H1 (cell line): ENCODE measurements at regions not wholly inside any gene's neighbourhood (a gene's known extent, or its start where the extent isn't known, plus 50 kb on each side); places are given as distances from the start of the nearest gene placed in this dataset.

Source experiments
- CTCF ChIA-PET: fragments of 300-600 bp; sonication (Branson Sonifier 250); formaldehyde crosslinking; loops from one replicate; lab custom pipeline; 2021; ENCODE audit not compliant: partially characterized antibody; lab: Charles Lee
- POLR2A ChIA-PET: fragments of 300-600 bp; sonication (Branson Sonifier 250); formaldehyde crosslinking; loops from one replicate; lab custom pipeline; 2021; ENCODE audit warnings: inconsistent platforms; ENCODE audit not compliant: partially characterized antibody; lab: Charles Lee
- DNase-seq, 2 experiments: peaks; one replicate each; pipeline versions ENCODE4 v3.0.0 to v3.0.0-alpha.2; 2010 to 2022; ENCODE audit warnings: low spot score in 2 of 2, low read depth in 1 of 2, mixed read lengths in 1 of 2
- FAIRE-seq: peaks from 2 replicates; lab custom pipeline; 2011; peaks lifted over from hg19 to GRCh38; lab: Jason Lieb, UNC
- H2AFZ ChIP-seq: 2 replicates; pipeline ENCODE4 v1.8.1; 2012; ENCODE audit warnings: low read length, inconsistent platforms
- H2AK5ac ChIP-seq: 2 replicates; pipeline ENCODE4 v1.6.1; 2013; ENCODE audit warnings: low read depth, low read length
- H2BK120ac ChIP-seq: replicated peaks from 2 replicates; pipeline ENCODE3; 2013; ENCODE audit warnings: low read depth, low read length, inconsistent platforms
- H2BK12ac ChIP-seq: 2 replicates; pipeline ENCODE4 v1.6.1; 2013; ENCODE audit warnings: low read depth, low read length
- H2BK15ac ChIP-seq: 2 replicates; pipeline ENCODE4 v1.6.1; 2013; ENCODE audit warnings: low read length
- H2BK20ac ChIP-seq: 2 replicates; pipeline ENCODE4 v1.6.1; 2013; ENCODE audit warnings: low read length
- H2BK5ac ChIP-seq: 2 replicates; pipeline ENCODE4 v1.6.1; 2013; ENCODE audit warnings: low read depth, low read length
- H3K14ac ChIP-seq: 2 replicates; pipeline ENCODE4 v1.6.1; 2013; ENCODE audit warnings: inconsistent platforms; ENCODE audit not compliant: insufficient read length
- H3K18ac ChIP-seq: 2 replicates; pipeline ENCODE4 v1.6.1; 2013; ENCODE audit warnings: low read length; ENCODE audit errors: extremely low read depth
- H3K23ac ChIP-seq: 2 replicates; pipeline ENCODE4 v1.6.1; 2013; ENCODE audit warnings: inconsistent platforms; ENCODE audit not compliant: insufficient read length
- H3K23me2 ChIP-seq: 2 replicates; pipeline ENCODE4 v1.6.1; 2013; ENCODE audit warnings: low read depth, low read length
- H3K27ac ChIP-seq: 2 replicates; pipeline ENCODE4 v1.6.1; 2011; ENCODE audit warnings: low read depth, low read length, inconsistent platforms
- H3K27me3 ChIP-seq, 4 experiments: replicated peaks in 1 of 4; 1 replicate in 1 of 4; 2 replicates in 3 of 4; pipeline versions ENCODE4 v1.6.1 to v1.8.1; 2011 to 2013; ENCODE audit warnings: low read length in 3 of 4, mild to moderate bottlenecking in 3 of 4, inconsistent platforms in 2 of 4, mixed read lengths in 2 of 4, moderate library complexity in 1 of 4; ENCODE audit not compliant: control insufficient read depth in 3 of 4, insufficient read depth in 3 of 4; ENCODE audit errors: extremely low read depth in 1 of 4
- H3K36me3 ChIP-seq, 4 experiments: 2 replicates each; pipeline versions ENCODE4 v1.6.1 to v1.8.1; 2011 to 2013; ENCODE audit warnings: mild to moderate bottlenecking in 4 of 4, low read length in 3 of 4, moderate library complexity in 2 of 4, control low read depth in 1 of 4, inconsistent platforms in 1 of 4; ENCODE audit not compliant: insufficient read depth in 4 of 4, control insufficient read depth in 2 of 4
- H3K4ac ChIP-seq: replicated peaks from 2 replicates; pipeline ENCODE3; 2013; ENCODE audit warnings: low read length, low read depth, mixed read lengths, inconsistent platforms; ENCODE audit not compliant: insufficient read length
- H3K4me1 ChIP-seq, 4 experiments: replicated peaks in 1 of 4; 1 replicate in 1 of 4; 2 replicates in 3 of 4; pipeline versions ENCODE4 v1.6.1 to v1.8.1; 2011 to 2013; ENCODE audit warnings: low read length in 3 of 4, inconsistent platforms in 2 of 4, mixed read lengths in 1 of 4; ENCODE audit not compliant: insufficient read depth in 4 of 4, control insufficient read depth in 3 of 4
- H3K4me2 ChIP-seq, 2 experiments: 2 replicates each; pipeline versions ENCODE4 v1.6.1 to v1.8.1; 2011 to 2013; ENCODE audit warnings: low read depth in 2 of 2, low read length in 2 of 2, control low read depth in 1 of 2, inconsistent platforms in 1 of 2, mild to moderate bottlenecking in 1 of 2; ENCODE audit not compliant: insufficient read depth in 1 of 2
- H3K4me3 ChIP-seq, 4 experiments: fragments of 200-600, 300-600 bp in 1 of 4; sonication (generic), shearing (Covaris generic), sonication (Bioruptor Twin) in 1 of 4; 2 replicates each; pipeline versions ENCODE4 v1.5.1 to v1.8.1; 2011 to 2016; ENCODE audit warnings: low read length in 4 of 4, low read depth in 3 of 4, control low read depth in 2 of 4, inconsistent platforms in 2 of 4, mild to moderate bottlenecking in 2 of 4, mixed read lengths in 1 of 4, moderate library complexity in 1 of 4; ENCODE audit not compliant: insufficient read depth in 2 of 4; ENCODE audit errors: extremely low read depth in 1 of 4
- H3K56ac ChIP-seq: replicated peaks from 2 replicates; pipeline ENCODE3; 2013; ENCODE audit warnings: low read depth, mild to moderate bottlenecking, mixed read lengths, low read length, inconsistent platforms; ENCODE audit not compliant: insufficient read length
- H3K79me1 ChIP-seq: 2 replicates; pipeline ENCODE4 v1.6.1; 2013; ENCODE audit warnings: low read depth, low read length, control low read depth
- H3K79me2 ChIP-seq, 2 experiments: 2 replicates each; pipeline versions ENCODE4 v1.6.1 to v1.8.1; 2012 to 2013; ENCODE audit warnings: low read length in 2 of 2, mild to moderate bottlenecking in 2 of 2, inconsistent platforms in 1 of 2; ENCODE audit not compliant: insufficient read depth in 2 of 2, control insufficient read depth in 1 of 2
- H3K9ac ChIP-seq, 4 experiments: replicated peaks in 1 of 4; 1 replicate in 1 of 4; 2 replicates in 3 of 4; pipeline versions ENCODE4 v1.6.1 to v1.8.1; 2011 to 2013; ENCODE audit warnings: low read depth in 3 of 4, low read length in 3 of 4, control low read depth in 2 of 4, mild to moderate bottlenecking in 2 of 4, moderate library complexity in 2 of 4, inconsistent platforms in 1 of 4; ENCODE audit errors: extremely low read depth in 1 of 4
- H3K9me3 ChIP-seq, 2 experiments: 2 replicates each; pipeline versions ENCODE4 v1.6.1 to v1.8.1; 2012 to 2013; ENCODE audit warnings: mild to moderate bottlenecking in 2 of 2, moderate library complexity in 2 of 2, control low read depth in 1 of 2, inconsistent platforms in 1 of 2, low read depth in 1 of 2, low read length in 1 of 2, mixed read lengths in 1 of 2; ENCODE audit not compliant: insufficient read depth in 2 of 2
- H4K20me1 ChIP-seq, 2 experiments: replicated peaks in 1 of 2; 2 replicates each; pipeline versions ENCODE3 to v1.8.1; 2011 to 2013; ENCODE audit warnings: inconsistent platforms in 2 of 2, low read length in 2 of 2, mild to moderate bottlenecking in 1 of 2; ENCODE audit not compliant: insufficient read depth in 2 of 2, control insufficient read depth in 1 of 2
- H4K5ac ChIP-seq: 2 replicates; pipeline ENCODE4 v1.6.1; 2013; ENCODE audit warnings: low read length, low read depth, mixed read lengths, inconsistent platforms; ENCODE audit not compliant: insufficient read length
- H4K8ac ChIP-seq: 2 replicates; pipeline ENCODE4 v1.8.0; 2013; ENCODE audit warnings: mild to moderate bottlenecking, moderate library complexity, low read length, inconsistent platforms; ENCODE audit not compliant: insufficient read depth; ENCODE audit errors: extremely low read depth
- H4K91ac ChIP-seq: replicated peaks from 2 replicates; pipeline ENCODE3; 2013; ENCODE audit warnings: low read length, mixed read lengths, inconsistent platforms; ENCODE audit not compliant: insufficient read length
- CREB1 ChIP-seq: IDR thresholded peaks from 2 replicates; pipeline ENCODE4 v1.6.1; 2012; ENCODE audit warnings: inconsistent platforms
- E2F6 ChIP-seq: IDR thresholded peaks from 2 replicates; pipeline ENCODE4 v1.6.1; 2012; ENCODE audit warnings: inconsistent platforms
- HDAC2 ChIP-seq, 2 experiments: fragments of 300-600 bp in 1 of 2; sonication (generic) in 1 of 2; IDR thresholded peaks; 2 replicates each; pipeline ENCODE4 v1.6.1; 2011 to 2012; ENCODE audit warnings: low read depth in 2 of 2, low read length in 2 of 2, mild to moderate bottlenecking in 2 of 2, moderate library complexity in 2 of 2, borderline replicate concordance in 1 of 2, inconsistent platforms in 1 of 2
- KDM1A ChIP-seq: fragments of 200-600, 300-600 bp; sonication (generic); IDR thresholded peaks from 2 replicates; pipeline ENCODE4 v1.7.1; 2016; ENCODE audit warnings: mild to moderate bottlenecking, low read length, borderline replicate concordance
- POLR2AphosphoS5 ChIP-seq: IDR thresholded peaks from 2 replicates; pipeline ENCODE4 v1.6.1; 2011; ENCODE audit warnings: low read depth, low read length
- RXRA ChIP-seq: IDR thresholded peaks from 2 replicates; pipeline ENCODE4 v1.6.1; 2011; ENCODE audit warnings: low read depth, mild to moderate bottlenecking, low read length, moderate library complexity; ENCODE audit not compliant: insufficient read depth
- SIX5 ChIP-seq: IDR thresholded peaks from 2 replicates; pipeline ENCODE4 v1.6.1; 2011; ENCODE audit warnings: mild to moderate bottlenecking, low read depth, low read length
- SP2 ChIP-seq: IDR thresholded peaks from 2 replicates; pipeline ENCODE4 v1.6.1; 2012; ENCODE audit warnings: mild to moderate bottlenecking, low read length, inconsistent platforms
- SRF ChIP-seq: IDR thresholded peaks from 2 replicates; pipeline ENCODE4 v1.6.1; 2011; ENCODE audit warnings: mild to moderate bottlenecking, low read depth, low read length, moderate library complexity
- SUZ12 ChIP-seq: fragments of 200-600 bp; sonication (generic); IDR thresholded peaks from 2 replicates; pipeline ENCODE4 v1.6.1; 2012; ENCODE audit warnings: mild to moderate bottlenecking, inconsistent platforms, low read length, moderate library complexity, mixed read lengths
- TAF1 ChIP-seq: IDR thresholded peaks from 2 replicates; pipeline ENCODE4 v1.6.1; 2011; ENCODE audit warnings: mild to moderate bottlenecking, low read depth, low read length
- WGBS, 2 experiments: shearing (Covaris generic) in 1 of 2; methylation state at CpG; one replicate each; pipeline versions ENCODE4 v1.1.6 to v1.1.7; 2013 to 2015; ENCODE audit warnings: low lambda C conversion rate in 2 of 2, mixed read lengths in 2 of 2, inconsistent platforms in 1 of 2, low coverage in 1 of 2, missing lambda C conversion rate in 1 of 2; ENCODE audit not compliant: insufficient replicate concordance in 2 of 2, insufficient coverage in 1 of 2, insufficient read length in 1 of 2; ENCODE audit errors: extremely low coverage in 1 of 2, missing lambda C conversion rate in 1 of 2; 5-methylcytosine and 5-hydroxymethylcytosine counted together

GRCh38 chr5:14081791-14082190 lies 61.4 kb upstream of the TRIO start:
- H3K56ac ChIP-seq: no peak overlapping the region
- no peak overlapping the region for H3K23ac ChIP-seq
- no peak overlapping the region for H2BK20ac ChIP-seq
- no peak overlapping the region for H2BK120ac ChIP-seq
- H3K79me2 ChIP-seq: no peaks in the 10 kb centered on the region
- H3K9ac ChIP-seq: no peak overlapping the region
- no peak overlapping the region for H4K8ac ChIP-seq
- H2BK5ac ChIP-seq: no peak overlapping the region
- H2BK12ac ChIP-seq: no peak overlapping the region
- no peak overlapping the region for H2BK15ac ChIP-seq
- no peaks in the 10 kb centered on the region for H3K4me1 ChIP-seq
- no peak overlapping the region for H3K18ac ChIP-seq
- WGBS, 2 experiments: 95% methylated on average over 1 of the region's 1 CpG; no CpG with 5 or more reads in 1 of the 2 experiments
- H3K14ac ChIP-seq: no peak overlapping the region
- no peak overlapping the region for H4K91ac ChIP-seq
- no peak overlapping the region for H2AK5ac ChIP-seq
- H4K5ac ChIP-seq: no peak overlapping the region
- no peaks in the 10 kb centered on the region for H3K36me3 ChIP-seq
- H3K9me3 ChIP-seq: no peaks in the 10 kb centered on the region
- H3K4me2 ChIP-seq: no peak overlapping the region
- no peak overlapping the region for H3K4ac ChIP-seq
- no peak for DNase-seq
- H3K79me1 ChIP-seq: no peaks in the 10 kb centered on the region
- CTCF ChIA-PET: interaction anchor here (1.0 kb wide), 1 partner anchor 12 kb away, joined by 5 read pairs; no protein-coding TSS in a partner anchor
- no peaks in the 10 kb centered on the region for H3K27me3 ChIP-seq
- POLR2A ChIA-PET: no interaction called here
- no peaks in the 10 kb centered on the region for H4K20me1 ChIP-seq
- no peaks in the 10 kb centered on the region for H3K23me2 ChIP-seq
- H3K4me3 ChIP-seq: no peak overlapping the region
- H2AFZ ChIP-seq: no peak overlapping the region
- no peak for FAIRE-seq
- TF ChIP-seq SUZ12 (no peak), SIX5 (no peak), SRF (no peak), RXRA (no peak), KDM1A (no peak), TAF1 (no peak), HDAC2 (IDR thresholded peaks at IDR 0.05; ENCODE audit: borderline replicate concordance in 1 of 2, low read depth in 2 of 2, low read length in 2 of 2) (no peak), SP2 (no peak), CREB1 (no peak), E2F6 (no peak), POLR2AphosphoS5 (no peak)
- H3K27ac ChIP-seq: no peak overlapping the region
